H9 (cell line): ENCODE measurements at regions not wholly inside any gene's neighbourhood (a gene's known extent, or its start where the extent isn't known, plus 50 kb on each side); places are given as distances from the start of the nearest gene placed in this dataset.

ENCODE experiments used
- DNase-seq: peaks from one replicate; pipeline ENCODE4 v3.0.0-alpha.2; 2017
- H2AFZ ChIP-seq: one replicate; pipeline ENCODE4 v1.6.1; 2013; ENCODE audit warnings: mild to moderate bottlenecking, low read length, control low read depth, moderate library complexity
- H2AK5ac ChIP-seq: 2 replicates; pipeline ENCODE4 v1.6.1; 2013; ENCODE audit warnings: low read length, control low read depth, mixed read lengths; ENCODE audit not compliant: insufficient read length
- H2BK120ac ChIP-seq: one replicate; pipeline ENCODE4 v1.6.1; 2013; ENCODE audit warnings: low read depth, mild to moderate bottlenecking, low read length, control low read depth, inconsistent platforms; ENCODE audit not compliant: poor library complexity, severe bottlenecking
- H2BK12ac ChIP-seq: 2 replicates; pipeline ENCODE4 v1.6.1; 2013; ENCODE audit warnings: low read length, control low read depth, mixed read lengths, low read depth; ENCODE audit not compliant: insufficient read length
- H2BK15ac ChIP-seq: 2 replicates; pipeline ENCODE4 v1.6.1; 2013; ENCODE audit warnings: low read depth, low read length, control low read depth
- H2BK20ac ChIP-seq: one replicate; pipeline ENCODE4 v1.6.1; 2013; ENCODE audit warnings: low read depth, mild to moderate bottlenecking, low read length, control low read depth, inconsistent platforms; ENCODE audit not compliant: poor library complexity, severe bottlenecking
- H2BK5ac ChIP-seq: 2 replicates; pipeline ENCODE4 v1.6.1; 2013; ENCODE audit warnings: low read length, control low read depth, mixed read lengths; ENCODE audit not compliant: insufficient read length
- H3K14ac ChIP-seq: 2 replicates; pipeline ENCODE4 v1.6.1; 2013; ENCODE audit warnings: low read length, control low read depth; ENCODE audit not compliant: insufficient read depth
- H3K18ac ChIP-seq: 2 replicates; pipeline ENCODE4 v1.6.1; 2013; ENCODE audit warnings: low read depth, mild to moderate bottlenecking, mixed read lengths, low read length, control low read depth; ENCODE audit not compliant: insufficient read length
- H3K23ac ChIP-seq: 2 replicates; pipeline ENCODE4 v1.6.1; 2013; ENCODE audit warnings: low read length, control low read depth, mixed read lengths, low read depth; ENCODE audit not compliant: insufficient read length
- H3K23me2 ChIP-seq: 2 replicates; pipeline ENCODE4 v1.6.1; 2013; ENCODE audit warnings: low read depth, mild to moderate bottlenecking, mixed read lengths, low read length, control low read depth; ENCODE audit not compliant: insufficient read length, poor library complexity, severe bottlenecking
- H3K27ac ChIP-seq: 2 replicates; pipeline ENCODE4 v1.5.1; 2013; ENCODE audit warnings: low read length, control low read depth, mixed read lengths, low read depth; ENCODE audit not compliant: insufficient read length
- H3K27me3 ChIP-seq: 2 replicates; pipeline ENCODE4 v1.6.1; 2013; ENCODE audit warnings: low read length, control low read depth, inconsistent platforms; ENCODE audit not compliant: insufficient read depth
- H3K4ac ChIP-seq: 2 replicates; pipeline ENCODE4 v1.6.1; 2013; ENCODE audit warnings: low read depth, mild to moderate bottlenecking, control low read depth, inconsistent platforms, low read length, moderate library complexity
- H3K4me1 ChIP-seq: 2 replicates; pipeline ENCODE4 v1.6.1; 2013; ENCODE audit warnings: low read length, control low read depth, inconsistent platforms; ENCODE audit not compliant: insufficient read depth
- H3K4me2 ChIP-seq: 2 replicates; pipeline ENCODE4 v1.6.1; 2013; ENCODE audit warnings: low read length, control low read depth, mixed read lengths; ENCODE audit not compliant: insufficient read length, insufficient read depth
- H3K56ac ChIP-seq: 2 replicates; pipeline ENCODE4 v1.6.1; 2013; ENCODE audit warnings: low read depth, mild to moderate bottlenecking, mixed read lengths, low read length, control low read depth; ENCODE audit not compliant: insufficient read length
- H3K79me1 ChIP-seq: 2 replicates; pipeline ENCODE4 v1.6.1; 2013; ENCODE audit warnings: low read depth, mild to moderate bottlenecking, moderate library complexity, low read length, control low read depth, inconsistent platforms; ENCODE audit not compliant: insufficient read depth, poor library complexity, severe bottlenecking
- H3K79me2 ChIP-seq: 2 replicates; pipeline ENCODE4 v1.6.1; 2013; ENCODE audit warnings: low read length, control low read depth, inconsistent platforms; ENCODE audit not compliant: insufficient read depth
- H3K9ac ChIP-seq: 2 replicates; pipeline ENCODE4 v1.6.1; 2013; ENCODE audit warnings: low read length, control low read depth, mixed read lengths; ENCODE audit not compliant: insufficient read length; ENCODE audit errors: extremely low read depth
- H3K9me3 ChIP-seq: one replicate; pipeline ENCODE4 v1.6.1; 2013; ENCODE audit warnings: low read depth, low read length, inconsistent platforms; ENCODE audit not compliant: control insufficient read depth
- H3T11ph ChIP-seq: one replicate; pipeline ENCODE4 v1.6.1; 2013; ENCODE audit warnings: mild to moderate bottlenecking, low read length, control low read depth, inconsistent platforms
- H4K20me1 ChIP-seq: one replicate; pipeline ENCODE4 v1.6.1; 2013; ENCODE audit not compliant: control insufficient read depth, insufficient read length, insufficient read depth
- H4K5ac ChIP-seq: 2 replicates; pipeline ENCODE4 v1.6.1; 2013; ENCODE audit warnings: low read depth, mild to moderate bottlenecking, mixed read lengths, low read length, control low read depth; ENCODE audit not compliant: insufficient read length
- H4K8ac ChIP-seq: replicated peaks from 2 replicates; pipeline ENCODE4 v1.6.1; 2013; ENCODE audit warnings: low read length, control low read depth, mixed read lengths, low read depth; ENCODE audit not compliant: insufficient read length
- H4K91ac ChIP-seq: 2 replicates; pipeline ENCODE4 v1.6.1; 2013; ENCODE audit warnings: low read depth, mild to moderate bottlenecking, moderate library complexity, mixed read lengths, low read length, control low read depth; ENCODE audit not compliant: insufficient read length
- H3K27ac Mint-ChIP-seq, 3 experiments: 2 replicates in 2 of 3; 3 replicates in 1 of 3; pipeline ENCODE4 v1.8.0; 2020 to 2021; ENCODE audit warnings: mixed read lengths in 3 of 3, mild to moderate bottlenecking in 1 of 3, moderate library complexity in 1 of 3
- H3K27me3 Mint-ChIP-seq: 2 replicates; pipeline ENCODE4 v1.8.0; 2021; ENCODE audit warnings: low read depth, mild to moderate bottlenecking, moderate library complexity, mixed read lengths
- H3K36me3 Mint-ChIP-seq, 3 experiments: 2 replicates in 2 of 3; 3 replicates in 1 of 3; pipeline ENCODE4 v1.8.0; 2020 to 2021; ENCODE audit warnings: low read depth in 3 of 3, mixed read lengths in 3 of 3; ENCODE audit not compliant: insufficient read depth in 1 of 3
- H3K4me1 Mint-ChIP-seq, 2 experiments: 2 replicates each; pipeline ENCODE4 v1.8.0; 2020; ENCODE audit warnings: mixed read lengths in 2 of 2
- H3K4me3 Mint-ChIP-seq, 2 experiments: 2 replicates in 1 of 2; 3 replicates in 1 of 2; pipeline ENCODE4 v1.8.0; 2020 to 2021; ENCODE audit warnings: mild to moderate bottlenecking in 2 of 2, mixed read lengths in 2 of 2, moderate library complexity in 1 of 2
- H3K9me3 Mint-ChIP-seq, 2 experiments: 2 replicates in 1 of 2; 3 replicates in 1 of 2; pipeline ENCODE4 v1.8.0; 2020; ENCODE audit warnings: mild to moderate bottlenecking in 2 of 2, mixed read lengths in 2 of 2, moderate library complexity in 1 of 2
- CTCF ChIP-seq: fragments of 200-600 bp; sonication (generic); conservative IDR thresholded peaks from 3 replicates; pipeline ENCODE4 v1.8.0; 2021; ENCODE audit warnings: antibody characterized with exemption, mild to moderate bottlenecking
- WGBS: extraction: QIAGEN DNeasy Blood & Tissue Kit; methylation state at CpG from one replicate; pipeline ENCODE4 v1.1.7; 2013; ENCODE audit warnings: missing lambda C conversion rate, low lambda C conversion rate, mixed read lengths; ENCODE audit not compliant: insufficient read length; ENCODE audit errors: extremely low coverage; 5-methylcytosine and 5-hydroxymethylcytosine counted together

- H3K9me3 ChIP-seq, result no peaks in the 10 kb centered on the region
- H3T11ph ChIP-seq, result no peak overlapping the region
- no peak overlapping the region for H3K14ac ChIP-seq
- H3K56ac ChIP-seq, result no peak overlapping the region
- H2BK5ac ChIP-seq, result no peak overlapping the region
- H2BK120ac ChIP-seq, result no peak overlapping the region
- no peak overlapping the region for H3K27ac ChIP-seq
- no peaks in the 10 kb centered on the region for H4K20me1 ChIP-seq
- H4K91ac ChIP-seq, result no peak overlapping the region
- no peak overlapping the region for H3K18ac ChIP-seq
- H3K23me2 ChIP-seq, result no peaks in the 10 kb centered on the region
- H3K27ac Mint-ChIP-seq, result peak overlapping the region in 1 of 3 experiments; percentile 5; a peak in 1 of 7 replicates
- H3K36me3 Mint-ChIP-seq, result no peaks in the 10 kb centered on the region
- H4K5ac ChIP-seq, result no peak overlapping the region
- no peak overlapping the region for H2BK15ac ChIP-seq
- peaks cover 17 to 30% of the 10 kb centered on the region in 2 experiments for H3K4me1 Mint-ChIP-seq
- H3K4me1 ChIP-seq, result peaks cover 6% of the 10 kb centered on the region; the same call in 1 of the 2 replicates
- no peak overlapping the region for H3K9ac ChIP-seq
- H3K23ac ChIP-seq, result no peak overlapping the region
- no peak overlapping the region for H2BK12ac ChIP-seq
- H3K4me2 ChIP-seq, result no peak overlapping the region
- H3K27me3 ChIP-seq, result no peaks in the 10 kb centered on the region
- no peak for TF ChIP-seq CTCF
- H4K8ac ChIP-seq, result no peak overlapping the region
- no peak for DNase-seq
- H3K27me3 Mint-ChIP-seq, result peaks cover 14% of the 10 kb centered on the region
- no peaks in the 10 kb centered on the region for H3K9me3 Mint-ChIP-seq
- no peak overlapping the region for H2AK5ac ChIP-seq
- no CpG with 5 or more reads among the region's 6 CpGs for WGBS
- no peaks in the 10 kb centered on the region for H3K79me2 ChIP-seq
- H2AFZ ChIP-seq, result no peak overlapping the region
- no peak overlapping the region for H3K4me3 Mint-ChIP-seq
- no peak overlapping the region for H3K4ac ChIP-seq
- H3K79me1 ChIP-seq, result no peaks in the 10 kb centered on the region
- no peak overlapping the region for H2BK20ac ChIP-seq
These were observed 95.4 kb upstream of the SFSWAP start for GRCh38 chr12:131615326-131616042.
